Ovary (tissue), 3 donors: ENCODE measurements at regions not wholly inside any gene's neighbourhood (a gene's known extent, or its start where the extent isn't known, plus 50 kb on each side); places are given as distances from the start of the nearest gene placed in this dataset.

ENCODE experiments used
- POLR2A ChIP-seq: fragments of 450-650 bp; IDR thresholded peaks from one replicate; pipeline ENCODE4 v1.6.1; 2017; ENCODE audit warnings: antibody characterized with exemption, mild to moderate bottlenecking, moderate library complexity
- TF ChIP-seq, protein P1 (sequence below), 3 donors: fragments of 450-650 bp in 2 of 3; fragments of 200-600 bp in 1 of 3; IDR thresholded peaks; one replicate each; pipeline versions ENCODE4 v1.5.1 to v1.8.0; 2016 to 2022; ENCODE audit warnings: antibody characterized with exemption in 3 of 3, mild to moderate bottlenecking in 1 of 3
- donor health status: DM: no; HTN: no; CAD: no.

DNA sequence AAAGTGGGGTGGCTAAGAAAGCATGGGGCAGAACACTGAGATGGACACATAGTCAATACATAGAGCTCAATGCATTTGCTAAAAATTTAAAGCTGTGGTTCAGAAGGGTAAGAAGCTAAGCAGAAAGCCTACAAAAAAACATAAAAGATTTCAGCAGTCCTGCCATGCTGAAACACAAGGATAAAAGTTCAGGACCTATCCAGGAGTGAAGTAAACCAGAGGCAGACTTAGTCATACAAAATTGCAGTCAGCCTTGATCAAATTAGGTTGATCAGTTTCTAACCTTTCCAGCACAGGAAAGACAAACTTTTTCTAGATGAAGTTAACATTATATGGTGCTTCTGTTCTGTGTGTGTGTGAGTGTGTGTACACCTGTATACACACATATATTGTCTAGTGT, 120.8 kb upstream of the RBMS1 start:
- no peak for TF ChIP-seq POLR2A
- TF ChIP-seq, protein P1, sequence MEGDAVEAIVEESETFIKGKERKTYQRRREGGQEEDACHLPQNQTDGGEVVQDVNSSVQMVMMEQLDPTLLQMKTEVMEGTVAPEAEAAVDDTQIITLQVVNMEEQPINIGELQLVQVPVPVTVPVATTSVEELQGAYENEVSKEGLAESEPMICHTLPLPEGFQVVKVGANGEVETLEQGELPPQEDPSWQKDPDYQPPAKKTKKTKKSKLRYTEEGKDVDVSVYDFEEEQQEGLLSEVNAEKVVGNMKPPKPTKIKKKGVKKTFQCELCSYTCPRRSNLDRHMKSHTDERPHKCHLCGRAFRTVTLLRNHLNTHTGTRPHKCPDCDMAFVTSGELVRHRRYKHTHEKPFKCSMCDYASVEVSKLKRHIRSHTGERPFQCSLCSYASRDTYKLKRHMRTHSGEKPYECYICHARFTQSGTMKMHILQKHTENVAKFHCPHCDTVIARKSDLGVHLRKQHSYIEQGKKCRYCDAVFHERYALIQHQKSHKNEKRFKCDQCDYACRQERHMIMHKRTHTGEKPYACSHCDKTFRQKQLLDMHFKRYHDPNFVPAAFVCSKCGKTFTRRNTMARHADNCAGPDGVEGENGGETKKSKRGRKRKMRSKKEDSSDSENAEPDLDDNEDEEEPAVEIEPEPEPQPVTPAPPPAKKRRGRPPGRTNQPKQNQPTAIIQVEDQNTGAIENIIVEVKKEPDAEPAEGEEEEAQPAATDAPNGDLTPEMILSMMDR (IDR thresholded peaks at IDR 0.05) = no peak
